ENCODE measurements at regions not wholly inside any gene's neighbourhood (a gene's known extent, or its start where the extent isn't known, plus 50 kb on each side); places are given as distances from the start of the nearest gene placed in this dataset.

DNA sequence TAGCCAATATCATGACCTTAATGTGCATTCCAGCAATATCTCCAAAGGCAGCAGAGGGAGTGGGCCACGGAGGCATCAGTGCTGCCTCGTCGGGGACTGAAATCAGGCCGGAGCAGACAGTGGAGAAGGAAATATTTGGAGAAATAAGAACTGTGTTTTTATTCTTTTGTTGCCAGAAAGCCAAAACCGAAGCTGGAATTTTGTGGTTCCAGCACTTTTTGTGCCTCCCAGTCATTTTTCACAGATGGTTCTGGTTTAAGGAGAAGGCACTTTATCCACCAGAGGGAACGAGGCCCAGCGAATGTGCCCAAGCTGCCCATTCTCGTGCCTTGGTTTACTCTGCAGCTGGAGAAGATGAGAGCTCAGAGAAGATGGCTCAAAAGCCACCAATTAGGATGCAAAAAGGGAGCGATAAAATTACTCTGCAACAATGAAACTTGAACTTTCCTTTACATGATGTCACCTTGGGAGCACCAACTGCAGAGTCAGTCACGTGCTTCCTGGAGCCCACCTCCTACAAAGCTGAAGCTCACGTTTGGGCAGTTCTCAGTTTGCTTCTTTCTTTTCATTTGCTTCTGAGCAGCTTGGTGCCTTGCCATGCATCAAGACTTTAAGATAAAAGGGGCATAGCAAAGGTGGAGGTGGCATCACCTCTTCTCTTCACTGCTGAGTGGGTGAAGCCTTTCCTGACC lies 288.7 kb downstream of the LPIN1 start:
- in situ Hi-C loops (cut with HindIII; ENCODE audit: low pct_unique_long_range_greater_than_20kb, low sequenced_read_pairs) (no loop called here), intact Hi-C loops (cut with micrococcal nuclease; ENCODE audit: unreplicated experiment) (no loop called here)
- ChIA-PET CTCF (no interaction called here), POLR2A (interaction anchor here (0.6 kb wide), 1 partner anchor 61 kb away, joined by 10 read pairs; no protein-coding TSS in a partner anchor)
- H3K4me3 ChIP-seq (ENCODE audit: low read depth in 2 of 2, low read length in 2 of 2) = no peak overlapping the region
- no peaks in the 10 kb centered on the region for H3K36me3 ChIP-seq (ENCODE audit: control insufficient read depth, insufficient read depth, low read length)
- H3K4me1 ChIP-seq (ENCODE audit: control insufficient read depth, insufficient read depth, low read length) = no peaks in the 10 kb centered on the region
- DNase-seq (ENCODE audit: low read depth, low spot score) (no peak), ATAC-seq (no peak)
- no peak overlapping the region for H3K27ac ChIP-seq (ENCODE audit: low read length)
- peaks cover 10% of the 10 kb centered on the region; the same call in 1 of the 2 replicates for H3K9me3 ChIP-seq (ENCODE audit: control insufficient read depth, insufficient read depth, low read depth, low read length)
- no peaks in the 10 kb centered on the region for H3K27me3 ChIP-seq (ENCODE audit: control insufficient read depth, insufficient read depth, low read length)
- no peak for TF ChIP-seq TCF7L2 (IDR thresholded peaks at IDR 0.05; ENCODE audit: low read depth, low read length)
- TF ChIP-seq, protein P1, sequence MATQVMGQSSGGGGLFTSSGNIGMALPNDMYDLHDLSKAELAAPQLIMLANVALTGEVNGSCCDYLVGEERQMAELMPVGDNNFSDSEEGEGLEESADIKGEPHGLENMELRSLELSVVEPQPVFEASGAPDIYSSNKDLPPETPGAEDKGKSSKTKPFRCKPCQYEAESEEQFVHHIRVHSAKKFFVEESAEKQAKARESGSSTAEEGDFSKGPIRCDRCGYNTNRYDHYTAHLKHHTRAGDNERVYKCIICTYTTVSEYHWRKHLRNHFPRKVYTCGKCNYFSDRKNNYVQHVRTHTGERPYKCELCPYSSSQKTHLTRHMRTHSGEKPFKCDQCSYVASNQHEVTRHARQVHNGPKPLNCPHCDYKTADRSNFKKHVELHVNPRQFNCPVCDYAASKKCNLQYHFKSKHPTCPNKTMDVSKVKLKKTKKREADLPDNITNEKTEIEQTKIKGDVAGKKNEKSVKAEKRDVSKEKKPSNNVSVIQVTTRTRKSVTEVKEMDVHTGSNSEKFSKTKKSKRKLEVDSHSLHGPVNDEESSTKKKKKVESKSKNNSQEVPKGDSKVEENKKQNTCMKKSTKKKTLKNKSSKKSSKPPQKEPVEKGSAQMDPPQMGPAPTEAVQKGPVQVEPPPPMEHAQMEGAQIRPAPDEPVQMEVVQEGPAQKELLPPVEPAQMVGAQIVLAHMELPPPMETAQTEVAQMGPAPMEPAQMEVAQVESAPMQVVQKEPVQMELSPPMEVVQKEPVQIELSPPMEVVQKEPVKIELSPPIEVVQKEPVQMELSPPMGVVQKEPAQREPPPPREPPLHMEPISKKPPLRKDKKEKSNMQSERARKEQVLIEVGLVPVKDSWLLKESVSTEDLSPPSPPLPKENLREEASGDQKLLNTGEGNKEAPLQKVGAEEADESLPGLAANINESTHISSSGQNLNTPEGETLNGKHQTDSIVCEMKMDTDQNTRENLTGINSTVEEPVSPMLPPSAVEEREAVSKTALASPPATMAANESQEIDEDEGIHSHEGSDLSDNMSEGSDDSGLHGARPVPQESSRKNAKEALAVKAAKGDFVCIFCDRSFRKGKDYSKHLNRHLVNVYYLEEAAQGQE (IDR thresholded peaks at IDR 0.05; ENCODE audit: insufficient read depth in 1 of 2, low read depth in 2 of 2, low read length in 1 of 2) = no peak
- TF ChIP-seq, protein P2, sequence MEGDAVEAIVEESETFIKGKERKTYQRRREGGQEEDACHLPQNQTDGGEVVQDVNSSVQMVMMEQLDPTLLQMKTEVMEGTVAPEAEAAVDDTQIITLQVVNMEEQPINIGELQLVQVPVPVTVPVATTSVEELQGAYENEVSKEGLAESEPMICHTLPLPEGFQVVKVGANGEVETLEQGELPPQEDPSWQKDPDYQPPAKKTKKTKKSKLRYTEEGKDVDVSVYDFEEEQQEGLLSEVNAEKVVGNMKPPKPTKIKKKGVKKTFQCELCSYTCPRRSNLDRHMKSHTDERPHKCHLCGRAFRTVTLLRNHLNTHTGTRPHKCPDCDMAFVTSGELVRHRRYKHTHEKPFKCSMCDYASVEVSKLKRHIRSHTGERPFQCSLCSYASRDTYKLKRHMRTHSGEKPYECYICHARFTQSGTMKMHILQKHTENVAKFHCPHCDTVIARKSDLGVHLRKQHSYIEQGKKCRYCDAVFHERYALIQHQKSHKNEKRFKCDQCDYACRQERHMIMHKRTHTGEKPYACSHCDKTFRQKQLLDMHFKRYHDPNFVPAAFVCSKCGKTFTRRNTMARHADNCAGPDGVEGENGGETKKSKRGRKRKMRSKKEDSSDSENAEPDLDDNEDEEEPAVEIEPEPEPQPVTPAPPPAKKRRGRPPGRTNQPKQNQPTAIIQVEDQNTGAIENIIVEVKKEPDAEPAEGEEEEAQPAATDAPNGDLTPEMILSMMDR (IDR thresholded peaks at IDR 0.05) = no peak
- no peak for TF ChIP-seq POLR2AphosphoS5 (IDR thresholded peaks at IDR 0.05; ENCODE audit: low read depth, low read length)
- TF ChIP-seq SIN3A (IDR thresholded peaks at IDR 0.05; ENCODE audit: borderline replicate concordance, insufficient read depth, low read depth, low read length) = no peak
- BruUV-seq (replicated peaks) = no TSS peak

DNA sequence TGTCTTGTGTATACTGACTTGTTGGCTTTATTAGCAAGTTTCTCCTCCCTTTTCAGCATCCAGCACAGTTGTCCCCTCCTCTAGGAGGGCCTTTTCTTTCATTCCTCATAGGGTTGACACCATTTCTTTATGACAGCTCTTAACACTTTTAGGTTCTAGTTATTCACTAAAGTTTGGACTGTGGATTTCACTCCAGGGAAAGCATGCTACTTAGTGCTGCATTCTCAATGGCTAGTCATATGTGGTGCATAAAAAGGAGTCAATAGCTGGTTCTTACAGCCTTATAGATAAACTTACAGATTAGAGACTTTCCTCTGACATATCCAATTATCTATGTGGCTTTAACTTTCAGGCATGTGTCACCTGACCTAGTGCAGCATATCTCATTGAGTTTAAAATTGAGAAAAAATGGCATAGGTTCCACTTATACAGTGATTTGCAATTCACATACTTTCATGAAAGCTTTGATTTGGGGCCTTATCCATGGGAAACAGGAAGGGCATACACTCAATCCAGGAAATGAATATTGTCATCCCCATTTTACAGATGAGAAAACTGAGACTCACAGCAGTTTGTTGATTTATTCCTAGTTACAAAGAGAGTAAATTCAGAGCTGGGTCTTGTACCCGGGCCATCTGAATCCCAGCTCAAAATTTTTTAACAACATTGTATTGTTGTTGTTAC lies 289.7 kb downstream of the LPIN1 start:
- DNase-seq (ENCODE audit: low read depth, low spot score) = no peak
- TF ChIP-seq SIN3A (IDR thresholded peaks at IDR 0.05; ENCODE audit: borderline replicate concordance, insufficient read depth, low read depth, low read length) = no peak
- TF ChIP-seq, protein P1 (IDR thresholded peaks at IDR 0.05; ENCODE audit: insufficient read depth in 1 of 2, low read depth in 2 of 2, low read length in 1 of 2) = no peak
- TF ChIP-seq, protein P2 (IDR thresholded peaks at IDR 0.05) = no peak
- TF ChIP-seq TCF7L2 (IDR thresholded peaks at IDR 0.05; ENCODE audit: low read depth, low read length) = no peak
- TF ChIP-seq POLR2AphosphoS5 (IDR thresholded peaks at IDR 0.05; ENCODE audit: low read depth, low read length) = no peak
- H3K27ac ChIP-seq (ENCODE audit: low read length) = no peak overlapping the region
- intact Hi-C loops (cut with micrococcal nuclease; ENCODE audit: unreplicated experiment) (no loop called here), in situ Hi-C loops (cut with HindIII; ENCODE audit: low pct_unique_long_range_greater_than_20kb, low sequenced_read_pairs) (no loop called here)
- H3K4me3 ChIP-seq (ENCODE audit: low read depth in 2 of 2, low read length in 2 of 2) = no peak overlapping the region
- ChIA-PET CTCF (no interaction called here), POLR2A (no interaction called here)
- no TSS peak for BruUV-seq (replicated peaks)
- H3K36me3 ChIP-seq (ENCODE audit: control insufficient read depth, insufficient read depth, low read length) = no peaks in the 10 kb centered on the region
- no peak for ATAC-seq
- peaks cover 10% of the 10 kb centered on the region; the same call in 1 of the 2 replicates for H3K9me3 ChIP-seq (ENCODE audit: control insufficient read depth, insufficient read depth, low read depth, low read length)
- no peaks in the 10 kb centered on the region for H3K4me1 ChIP-seq (ENCODE audit: control insufficient read depth, insufficient read depth, low read length)
- H3K27me3 ChIP-seq (ENCODE audit: control insufficient read depth, insufficient read depth, low read length) = no peaks in the 10 kb centered on the region

Measured in Panc1 (cell line).